ENCODE measurements at regions not wholly inside any gene's neighbourhood (a gene's known extent, or its start where the extent isn't known, plus 50 kb on each side); places are given as distances from the start of the nearest gene placed in this dataset.

DNA sequence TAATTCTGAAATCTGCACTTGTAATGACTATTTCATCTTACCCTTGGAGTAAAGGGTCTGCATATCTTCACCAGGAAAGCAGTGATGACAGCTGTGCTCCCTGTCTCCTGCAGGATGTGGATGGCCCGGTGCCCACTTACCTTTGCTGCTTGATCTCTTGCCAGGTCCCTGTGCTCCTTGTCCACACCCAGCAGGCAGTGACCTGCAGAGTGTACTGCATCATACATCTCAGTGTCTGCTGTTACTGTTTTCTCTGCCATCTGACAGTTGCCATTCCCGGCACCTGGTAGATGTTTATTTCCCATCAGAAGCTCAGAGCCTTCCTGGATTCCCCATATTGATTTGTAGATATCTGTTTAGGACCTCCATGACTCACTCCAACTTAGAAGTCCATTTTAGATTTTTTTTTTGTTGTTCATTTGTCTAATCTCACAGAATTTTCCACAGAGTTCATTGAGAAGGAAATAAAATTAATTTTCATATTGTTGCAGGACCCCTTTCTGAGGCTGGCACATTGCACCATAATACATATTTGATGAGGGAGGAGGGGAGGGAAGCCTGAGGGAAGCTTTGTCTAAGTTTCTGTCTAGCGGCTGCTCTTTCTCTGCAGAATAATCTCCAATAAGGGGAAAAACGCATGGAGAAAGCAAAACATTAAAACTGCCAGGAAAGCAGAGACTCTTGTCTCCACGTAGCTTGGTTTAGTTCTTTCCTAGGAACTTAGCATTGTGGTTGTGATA, 697.5 kb upstream of the RAB6C start:
- no peaks in the 10 kb centered on the region for H3K4me1 ChIP-seq

DNA sequence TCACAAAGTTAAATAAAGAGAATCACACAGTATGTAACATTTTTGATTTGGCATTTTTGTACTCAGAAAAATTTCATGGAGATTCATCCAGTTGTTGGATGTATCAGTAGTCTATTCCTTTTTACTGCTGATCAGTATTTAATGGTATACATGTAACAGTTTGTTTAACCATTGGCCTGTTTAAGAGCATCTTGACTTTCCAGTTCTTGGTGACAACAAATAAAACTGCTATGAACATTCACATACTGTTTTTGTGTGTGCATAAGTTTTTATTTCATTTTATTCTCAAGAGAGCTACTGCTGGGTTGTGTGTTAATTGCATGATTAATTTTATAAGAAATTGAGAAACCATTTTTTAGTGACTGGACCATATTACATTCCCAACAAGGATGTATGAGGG, 694.5 kb upstream of the RAB6C start:
- H3K27ac ChIP-seq (replicated peaks) = no peak overlapping the region
- no peaks in the 10 kb centered on the region for H3K4me1 ChIP-seq
- TF ChIP-seq, protein P1, sequence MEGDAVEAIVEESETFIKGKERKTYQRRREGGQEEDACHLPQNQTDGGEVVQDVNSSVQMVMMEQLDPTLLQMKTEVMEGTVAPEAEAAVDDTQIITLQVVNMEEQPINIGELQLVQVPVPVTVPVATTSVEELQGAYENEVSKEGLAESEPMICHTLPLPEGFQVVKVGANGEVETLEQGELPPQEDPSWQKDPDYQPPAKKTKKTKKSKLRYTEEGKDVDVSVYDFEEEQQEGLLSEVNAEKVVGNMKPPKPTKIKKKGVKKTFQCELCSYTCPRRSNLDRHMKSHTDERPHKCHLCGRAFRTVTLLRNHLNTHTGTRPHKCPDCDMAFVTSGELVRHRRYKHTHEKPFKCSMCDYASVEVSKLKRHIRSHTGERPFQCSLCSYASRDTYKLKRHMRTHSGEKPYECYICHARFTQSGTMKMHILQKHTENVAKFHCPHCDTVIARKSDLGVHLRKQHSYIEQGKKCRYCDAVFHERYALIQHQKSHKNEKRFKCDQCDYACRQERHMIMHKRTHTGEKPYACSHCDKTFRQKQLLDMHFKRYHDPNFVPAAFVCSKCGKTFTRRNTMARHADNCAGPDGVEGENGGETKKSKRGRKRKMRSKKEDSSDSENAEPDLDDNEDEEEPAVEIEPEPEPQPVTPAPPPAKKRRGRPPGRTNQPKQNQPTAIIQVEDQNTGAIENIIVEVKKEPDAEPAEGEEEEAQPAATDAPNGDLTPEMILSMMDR (IDR thresholded peaks at IDR 0.05; ENCODE audit: borderline replicate concordance) = no peak
- H3K36me3 ChIP-seq = no peaks in the 10 kb centered on the region
- peaks cover 11% of the 10 kb centered on the region for H3K27me3 ChIP-seq (ENCODE audit: low read depth)
- peaks cover 6% of the 10 kb centered on the region for H3K9me3 ChIP-seq (replicated peaks)
- intact Hi-C loops (cut with micrococcal nuclease) = no loop called here
- no peak for DNase-seq
- no peak overlapping the region for H3K4me3 ChIP-seq

More for the DNA sequence above, 697.5 kb upstream of the RAB6C start:
- DNase-seq = no peak
- Histone ChIP-seq H3K36me3 (no peaks in the 10 kb centered on the region), H3K27ac (replicated peaks) (no peak overlapping the region), H3K9me3 (replicated peaks) (peaks cover 17% of the 10 kb centered on the region), H3K4me3 (no peak overlapping the region), H3K27me3 (ENCODE audit: low read depth) (peaks cover 11% of the 10 kb centered on the region)
- intact Hi-C loops (cut with micrococcal nuclease) = no loop called here
- TF ChIP-seq, protein P1 (IDR thresholded peaks at IDR 0.05; ENCODE audit: borderline replicate concordance) = no peak

- Histone ChIP-seq H3K4me3 (no peak overlapping the region), H3K9me3 (replicated peaks) (peaks cover 8% of the 10 kb centered on the region), H3K36me3 (no peaks in the 10 kb centered on the region), H3K27me3 (ENCODE audit: low read depth) (no peaks in the 10 kb centered on the region), H3K27ac (replicated peaks) (no peak overlapping the region), H3K4me1 (peaks cover 15% of the 10 kb centered on the region)
- intact Hi-C loops (cut with micrococcal nuclease) = no loop called here
- TF ChIP-seq, protein P1 (IDR thresholded peaks at IDR 0.05; ENCODE audit: borderline replicate concordance) = no peak
- no peak for DNase-seq
Measured at GRCh38 chr2:129293326-129293725, 686.1 kb upstream of the RAB6C start.

GRCh38 chr2:129296396-129296795, 683.1 kb upstream of the RAB6C start:
- Histone ChIP-seq H3K4me3 (no peak overlapping the region), H3K36me3 (no peaks in the 10 kb centered on the region), H3K27me3 (ENCODE audit: low read depth) (no peaks in the 10 kb centered on the region), H3K9me3 (replicated peaks) (peaks cover 8% of the 10 kb centered on the region), H3K27ac (replicated peaks) (no peak overlapping the region), H3K4me1 (peaks cover 18% of the 10 kb centered on the region)
- DNase-seq = no peak
- intact Hi-C loops (cut with micrococcal nuclease) = no loop called here
- TF ChIP-seq, protein P1 (IDR thresholded peaks at IDR 0.05; ENCODE audit: borderline replicate concordance) = no peak

- Histone ChIP-seq H3K27me3 (ENCODE audit: low read depth) (no peaks in the 10 kb centered on the region), H3K4me3 (no peak overlapping the region), H3K36me3 (no peaks in the 10 kb centered on the region), H3K4me1 (peaks cover 21% of the 10 kb centered on the region), H3K27ac (replicated peaks) (no peak overlapping the region), H3K9me3 (replicated peaks) (peaks cover 8% of the 10 kb centered on the region)
- DNase-seq = no peak
- TF ChIP-seq, protein P1 (IDR thresholded peaks at IDR 0.05; ENCODE audit: borderline replicate concordance) = no peak
- intact Hi-C loops (cut with micrococcal nuclease) = no loop called here
Measured at GRCh38 chr2:129296806-129297205, 682.7 kb upstream of the RAB6C start.

All from left ventricle myocardium inferior (tissue), 1 donor.